ENCODE measurements at regions not wholly inside any gene's neighbourhood (a gene's known extent, or its start where the extent isn't known, plus 50 kb on each side); places are given as distances from the start of the nearest gene placed in this dataset.
A peak's percentile ranks its signal among the peaks of the same experiment; 100 is the strongest.

DNA sequence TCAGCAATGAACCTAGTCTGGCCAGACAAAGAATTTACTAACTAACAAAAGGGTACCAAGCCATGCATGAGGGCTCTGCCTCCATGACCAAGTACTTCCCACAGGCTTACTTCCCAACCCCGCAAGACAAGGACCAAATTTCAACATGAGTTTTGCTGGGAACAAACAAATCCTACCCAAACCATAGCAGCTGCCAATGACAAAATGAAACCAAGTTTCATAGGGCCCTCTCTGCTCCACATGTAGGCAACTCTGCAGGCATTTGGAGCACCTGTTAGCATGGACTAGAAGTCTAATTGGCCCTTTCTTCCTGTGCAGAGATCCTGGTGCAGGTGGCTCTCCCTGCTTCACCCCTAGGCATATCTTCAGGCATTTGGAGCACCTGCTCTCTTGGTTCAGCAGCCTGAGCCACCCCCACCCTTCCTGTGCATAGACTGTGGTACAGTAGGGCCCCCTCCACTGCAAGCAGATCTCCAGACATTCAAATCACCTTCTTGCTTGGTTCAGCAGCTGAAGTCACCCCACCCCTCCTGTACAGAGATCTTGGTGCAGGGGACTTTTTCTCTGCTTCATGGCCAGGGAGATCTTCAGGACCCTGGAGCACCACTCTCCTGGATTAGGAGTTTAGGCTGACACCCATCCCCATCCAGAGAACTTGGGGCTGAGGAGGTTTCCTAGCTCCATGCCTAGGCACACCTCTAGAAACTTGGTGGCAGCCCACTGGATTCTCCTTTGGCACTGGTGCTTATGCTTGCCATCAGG lies 308.7 kb downstream of the RPAP3 start:
- no peak for TF ChIP-seq CTCF (IDR thresholded peaks at IDR 0.05)
- H3K4me1 Mint-ChIP-seq (ENCODE audit: unreplicated experiment): peaks cover 30% of the 10 kb centered on the region
- H3K27ac Mint-ChIP-seq (ENCODE audit: unreplicated experiment): no peak overlapping the region
- H3K36me3 Mint-ChIP-seq (ENCODE audit: unreplicated experiment): no peaks in the 10 kb centered on the region
- no peak for DNase-seq (ENCODE audit: extremely low spot score, unreplicated experiment)
- no peak overlapping the region for H3K4me3 Mint-ChIP-seq (ENCODE audit: unreplicated experiment)
- no peaks in the 10 kb centered on the region for H3K27me3 Mint-ChIP-seq (ENCODE audit: unreplicated experiment)
- H3K9me3 Mint-ChIP-seq (ENCODE audit: unreplicated experiment): peaks cover 18% of the 10 kb centered on the region

- Mint-ChIP-seq H3K27me3 (ENCODE audit: unreplicated experiment) (no peaks in the 10 kb centered on the region), H3K4me1 (ENCODE audit: unreplicated experiment) (peaks cover 29% of the 10 kb centered on the region)
These were observed 311.8 kb downstream of the RPAP3 start for GRCh38 chr12:47394070-47394469.

GRCh38 chr12:47393403-47393790 lies 312.4 kb downstream of the RPAP3 start:
- Mint-ChIP-seq H3K27me3 (ENCODE audit: unreplicated experiment) (no peaks in the 10 kb centered on the region), H3K27ac (ENCODE audit: unreplicated experiment) (peak overlapping the region; percentile 83), H3K4me3 (ENCODE audit: unreplicated experiment) (peak overlapping the region; percentile 36), H3K4me1 (ENCODE audit: unreplicated experiment) (peaks cover 29% of the 10 kb centered on the region), H3K36me3 (ENCODE audit: unreplicated experiment) (no peaks in the 10 kb centered on the region), H3K9me3 (ENCODE audit: unreplicated experiment) (peaks cover 5% of the 10 kb centered on the region)
- TF ChIP-seq CTCF (IDR thresholded peaks at IDR 0.05): no peak
- no peak for DNase-seq (ENCODE audit: extremely low spot score, unreplicated experiment)

More at GRCh38 chr12:47394070-47394469, 311.8 kb downstream of the RPAP3 start:
- no peak for DNase-seq (ENCODE audit: extremely low spot score, unreplicated experiment)
- Mint-ChIP-seq H3K9me3 (ENCODE audit: unreplicated experiment) (peaks cover 5% of the 10 kb centered on the region), H3K4me3 (ENCODE audit: unreplicated experiment) (no peak overlapping the region), H3K36me3 (ENCODE audit: unreplicated experiment) (no peaks in the 10 kb centered on the region), H3K27ac (ENCODE audit: unreplicated experiment) (no peak overlapping the region)
- TF ChIP-seq CTCF (IDR thresholded peaks at IDR 0.05): no peak

- Mint-ChIP-seq H3K36me3 (ENCODE audit: unreplicated experiment) (no peaks in the 10 kb centered on the region), H3K4me3 (ENCODE audit: unreplicated experiment) (no peak overlapping the region), H3K27me3 (ENCODE audit: unreplicated experiment) (no peaks in the 10 kb centered on the region), H3K27ac (ENCODE audit: unreplicated experiment) (no peak overlapping the region), H3K4me1 (ENCODE audit: unreplicated experiment) (peaks cover 29% of the 10 kb centered on the region), H3K9me3 (ENCODE audit: unreplicated experiment) (no peaks in the 10 kb centered on the region)
- TF ChIP-seq CTCF (IDR thresholded peaks at IDR 0.05): no peak
- DNase-seq (ENCODE audit: extremely low spot score, unreplicated experiment): no peak
These were observed 311.8 kb upstream of the AMIGO2 start for GRCh38 chr12:47391566-47391965.

GRCh38 chr12:47388712-47389111 lies 309.0 kb upstream of the AMIGO2 start:
- Mint-ChIP-seq H3K4me1 (ENCODE audit: unreplicated experiment) (peaks cover 27% of the 10 kb centered on the region), H3K4me3 (ENCODE audit: unreplicated experiment) (no peak overlapping the region), H3K27me3 (ENCODE audit: unreplicated experiment) (no peaks in the 10 kb centered on the region), H3K9me3 (ENCODE audit: unreplicated experiment) (no peaks in the 10 kb centered on the region), H3K27ac (ENCODE audit: unreplicated experiment) (no peak overlapping the region), H3K36me3 (ENCODE audit: unreplicated experiment) (no peaks in the 10 kb centered on the region)
- no peak for DNase-seq (ENCODE audit: extremely low spot score, unreplicated experiment)
- TF ChIP-seq CTCF (IDR thresholded peaks at IDR 0.05): no peak
